ENCODE measurements at regions not wholly inside any gene's neighbourhood (a gene's known extent, or its start where the extent isn't known, plus 50 kb on each side); places are given as distances from the start of the nearest gene placed in this dataset.
"Not testable (repeated sequence)": the region's sequence is repeated elsewhere in the genome, so short reads cannot be mapped to it uniquely, and the experiment has no call there.

DNA sequence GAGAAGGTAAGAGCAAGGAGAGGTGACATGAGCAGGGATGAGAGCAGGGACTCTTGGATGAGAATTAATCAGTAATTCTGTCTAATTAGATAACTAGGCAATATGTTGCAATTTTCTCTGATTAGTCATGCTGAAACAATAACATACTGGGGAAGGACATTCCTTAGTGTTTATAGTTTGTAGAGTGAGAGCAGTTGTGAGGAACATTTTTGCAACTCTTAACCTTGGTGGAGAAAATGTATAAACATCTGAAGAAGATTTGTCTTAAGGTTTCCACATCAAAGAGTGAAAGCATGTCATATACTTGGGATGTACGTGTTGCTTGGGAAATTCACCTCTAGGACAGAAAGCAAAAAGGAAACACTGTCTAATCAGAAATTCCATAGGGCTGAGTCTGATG, 955.4 kb upstream of the FANCL start:
- no peak for DNase-seq

DNA sequence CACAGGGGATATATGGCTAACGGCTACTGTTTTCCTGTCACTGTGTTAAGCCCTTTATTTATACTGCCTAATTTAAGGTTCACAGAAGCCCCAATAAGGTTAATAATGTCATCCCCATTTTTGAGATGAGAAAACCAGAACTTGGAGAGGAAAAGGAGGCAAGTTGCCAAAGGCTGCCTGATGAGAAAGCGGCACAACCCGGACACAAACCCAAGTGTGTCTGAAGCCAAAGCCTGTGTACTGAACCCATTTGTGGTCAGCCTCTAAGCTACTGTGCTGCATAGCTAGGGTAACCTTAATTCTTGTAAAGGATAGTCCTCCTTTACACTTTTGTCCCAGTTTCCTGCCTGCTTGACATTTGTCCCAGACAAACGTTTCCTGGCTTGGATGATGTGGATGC, 954.7 kb upstream of the FANCL start:
- no peak for DNase-seq

DNA sequence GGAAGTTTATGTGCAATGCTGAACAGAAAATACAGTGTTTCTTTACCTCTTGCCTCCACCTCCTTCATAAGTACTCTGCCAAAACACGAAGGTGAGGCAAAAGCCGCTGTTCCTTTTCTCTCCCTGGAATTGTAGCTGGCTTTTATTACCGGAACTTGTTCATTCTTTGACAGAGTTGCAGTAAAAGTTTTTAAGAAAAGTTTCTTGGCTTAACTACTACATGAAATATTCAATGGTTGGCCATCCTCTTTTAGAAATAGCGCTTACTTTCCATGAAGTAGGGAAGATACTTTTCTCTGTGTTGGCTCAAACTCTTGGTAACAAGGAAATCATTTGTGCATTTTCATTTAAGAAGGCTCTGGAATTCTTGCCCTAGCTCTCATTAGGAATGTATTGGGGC, 950.7 kb upstream of the FANCL start:
- DNase-seq, result no peak

DNA sequence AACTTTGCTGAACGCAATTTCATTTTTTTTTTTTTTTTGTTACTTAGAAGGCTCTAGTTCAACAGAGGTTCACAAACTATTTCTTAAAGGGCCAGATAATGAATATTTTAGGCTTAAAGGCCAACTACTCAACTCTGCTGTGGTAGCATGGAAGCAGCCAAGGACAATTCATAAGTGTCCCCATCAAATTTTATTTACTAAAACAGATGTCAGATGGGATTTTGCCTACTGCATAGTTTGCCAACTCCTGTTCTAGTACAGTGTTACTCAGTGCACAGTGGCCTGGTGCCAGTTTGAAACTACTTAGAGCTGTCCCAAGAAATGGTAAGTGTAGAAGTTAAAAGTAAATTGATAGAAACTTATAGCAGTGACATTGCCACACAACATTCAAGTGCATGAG, 949.4 kb upstream of the FANCL start:
- no peak for DNase-seq

DNA sequence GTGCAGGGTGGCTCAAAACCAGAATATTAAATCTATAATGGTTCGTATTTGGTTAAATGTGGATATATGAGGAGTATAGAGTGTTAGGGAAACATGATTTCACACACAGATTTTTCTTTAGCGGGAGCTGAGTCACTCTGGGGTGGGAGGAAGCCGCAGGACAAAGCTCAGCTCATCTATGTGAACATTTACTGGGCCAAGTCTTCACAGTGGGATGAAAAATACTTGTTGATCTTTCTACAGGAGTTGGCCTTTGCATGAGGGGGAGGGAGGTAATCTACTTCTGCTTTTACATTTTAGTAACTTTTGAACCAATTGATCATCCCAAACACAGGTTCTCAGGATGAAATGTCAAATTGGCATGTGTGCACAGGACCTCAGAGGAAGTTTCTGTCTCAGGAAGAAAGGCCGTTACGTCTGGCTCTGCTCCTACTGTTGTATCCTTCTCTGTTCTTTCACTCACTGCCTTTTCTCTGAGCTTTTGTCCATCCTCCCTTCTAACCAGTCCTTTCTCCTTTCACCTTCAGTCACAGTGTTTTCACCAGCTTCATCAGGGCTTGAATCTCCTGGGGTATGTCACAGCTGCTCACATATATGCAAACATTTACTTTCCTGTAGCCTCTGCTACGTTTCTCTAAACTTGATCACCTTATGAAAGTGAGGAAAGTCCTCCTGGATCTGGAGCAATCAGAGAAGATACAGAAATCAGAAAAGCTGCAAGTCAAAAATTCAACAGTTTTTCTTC, 943.3 kb upstream of the FANCL start:
- no peak for DNase-seq

DNA sequence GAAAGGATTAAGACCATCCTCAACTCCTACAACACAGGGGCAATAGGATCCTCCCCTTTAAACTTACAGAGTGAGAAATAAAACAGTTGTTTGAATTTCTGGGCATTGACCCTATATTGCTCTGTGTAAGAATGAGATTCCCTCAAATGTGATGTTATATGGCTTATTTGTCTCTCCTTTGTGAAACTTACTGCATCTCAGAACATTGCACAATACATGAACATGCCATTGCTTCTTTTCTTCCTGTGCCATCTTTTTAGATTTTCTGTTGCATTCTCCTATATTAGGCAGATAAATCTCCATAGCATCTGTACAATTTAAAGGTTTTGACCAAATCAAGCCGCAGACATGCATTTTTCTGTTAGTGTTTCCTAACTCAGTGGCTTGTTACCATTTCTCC, 941.9 kb upstream of the FANCL start:
- no peak for DNase-seq

DNA sequence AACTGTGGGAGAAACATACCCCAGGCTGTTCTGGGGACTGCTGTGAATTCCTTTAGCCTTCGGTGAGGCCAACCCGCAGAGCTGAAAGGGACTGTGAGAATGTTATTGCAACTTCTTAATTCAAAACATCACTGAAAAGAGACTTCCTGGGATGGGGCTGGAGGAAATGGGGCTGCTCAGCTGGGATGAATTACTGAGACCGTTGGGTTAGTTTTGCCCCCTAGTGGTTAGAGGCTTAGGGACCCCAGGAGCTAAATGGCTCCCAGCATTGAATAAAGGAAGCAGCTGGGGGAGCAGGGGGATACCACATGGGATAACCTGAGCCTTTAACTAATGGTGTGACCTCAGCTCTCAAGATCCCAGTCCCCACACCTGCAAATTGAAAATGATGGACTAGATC, 941.1 kb upstream of the FANCL start:
- DNase-seq, result no peak

DNA sequence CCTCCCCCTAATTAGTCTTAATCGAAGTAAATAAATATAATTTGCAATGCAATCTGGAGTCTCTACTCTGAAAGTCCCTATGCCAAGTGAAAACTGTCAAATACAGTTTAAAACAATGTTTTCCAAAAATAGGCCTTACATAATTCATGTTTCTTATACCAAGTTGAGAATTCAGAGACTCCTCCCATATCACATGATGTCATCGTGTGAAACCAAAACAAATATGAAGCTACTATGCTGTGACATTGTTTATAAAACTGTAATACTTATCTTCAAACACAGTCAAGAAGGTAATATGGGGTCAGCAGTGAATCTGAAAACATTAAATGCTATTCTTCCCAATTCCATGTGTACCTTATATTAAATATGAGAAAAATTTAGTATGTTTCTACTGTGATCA, 940.2 kb upstream of the FANCL start:
- DNase-seq, result no peak

DNA sequence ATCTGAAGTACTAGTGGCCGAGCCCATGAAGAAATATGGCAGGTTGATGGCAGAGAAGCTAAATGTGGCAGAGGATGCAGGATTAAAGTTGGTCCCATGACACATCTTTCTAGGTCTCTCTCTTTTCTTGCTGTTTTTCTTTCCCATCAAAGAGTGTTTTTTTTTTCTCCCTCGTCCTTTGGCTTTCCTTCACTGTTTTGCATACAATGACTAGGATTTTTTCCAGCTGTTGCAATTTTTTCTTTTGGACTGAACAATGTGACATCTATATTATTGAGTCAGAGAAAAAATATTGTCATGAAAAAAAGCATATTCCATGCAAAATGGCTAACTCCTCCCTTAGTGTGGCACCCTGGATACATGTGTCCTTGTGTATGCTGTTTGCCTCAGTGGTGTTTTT, 939.5 kb upstream of the FANCL start:
- DNase-seq, result no peak

DNA sequence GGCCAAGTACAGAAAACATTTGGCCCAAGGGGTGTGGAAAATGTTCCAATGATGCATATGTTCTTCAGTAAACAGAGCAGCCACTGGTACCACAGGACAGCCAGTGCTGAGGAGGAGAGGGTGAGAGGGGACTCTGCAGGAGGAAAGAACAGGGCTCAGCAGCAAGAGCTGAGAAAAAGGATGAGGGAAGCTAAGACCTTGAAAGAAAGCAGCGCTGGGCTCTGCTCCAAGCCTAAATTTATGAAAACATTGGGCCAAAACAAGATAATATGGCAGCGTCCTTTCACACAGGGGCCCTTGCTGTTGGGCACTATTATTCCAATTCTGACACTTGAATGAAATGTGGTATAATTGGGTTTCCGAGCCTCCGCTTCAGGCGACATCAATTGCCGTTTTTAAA, 939.0 kb upstream of the FANCL start:
- DNase-seq, result no peak

DNA sequence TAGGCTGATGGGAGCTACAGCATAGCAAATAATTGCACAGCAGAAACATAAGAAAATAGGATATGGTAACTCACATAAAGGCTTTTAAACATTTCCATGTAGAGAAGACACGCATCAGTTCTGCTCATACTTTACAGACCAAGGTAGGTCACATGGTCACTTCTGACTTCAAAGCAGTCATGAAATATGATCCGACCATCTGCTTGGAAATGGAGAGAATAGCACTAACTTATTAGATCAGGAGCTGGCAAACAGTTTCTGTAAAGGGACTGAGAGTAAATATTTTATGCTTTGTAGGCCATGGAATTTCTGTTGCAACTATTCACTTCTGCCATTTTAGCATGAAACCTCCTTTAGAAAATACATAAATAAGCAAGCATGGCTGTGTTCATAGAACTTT, 936.6 kb upstream of the FANCL start:
- DNase-seq, result peak; percentile 30

DNA sequence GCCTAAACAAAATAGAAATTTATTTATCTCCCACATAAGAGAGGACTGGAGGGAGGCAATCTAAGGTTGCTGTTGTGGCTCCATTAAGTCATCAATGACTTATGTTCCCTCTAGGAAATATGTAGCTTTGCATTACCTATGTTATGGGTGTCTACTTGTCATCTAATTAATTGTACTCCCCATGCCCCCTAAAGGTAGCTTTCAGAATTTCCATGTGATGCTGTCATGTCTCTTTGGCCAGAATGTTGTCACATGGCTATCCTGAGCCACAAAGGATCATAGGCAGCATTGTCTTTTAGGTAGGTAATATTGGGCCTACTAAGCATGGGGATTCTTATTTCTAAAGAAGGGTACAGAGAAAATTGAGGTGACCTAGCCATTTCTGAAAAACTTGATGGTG, 935.6 kb upstream of the FANCL start:
- no peak for DNase-seq

DNA sequence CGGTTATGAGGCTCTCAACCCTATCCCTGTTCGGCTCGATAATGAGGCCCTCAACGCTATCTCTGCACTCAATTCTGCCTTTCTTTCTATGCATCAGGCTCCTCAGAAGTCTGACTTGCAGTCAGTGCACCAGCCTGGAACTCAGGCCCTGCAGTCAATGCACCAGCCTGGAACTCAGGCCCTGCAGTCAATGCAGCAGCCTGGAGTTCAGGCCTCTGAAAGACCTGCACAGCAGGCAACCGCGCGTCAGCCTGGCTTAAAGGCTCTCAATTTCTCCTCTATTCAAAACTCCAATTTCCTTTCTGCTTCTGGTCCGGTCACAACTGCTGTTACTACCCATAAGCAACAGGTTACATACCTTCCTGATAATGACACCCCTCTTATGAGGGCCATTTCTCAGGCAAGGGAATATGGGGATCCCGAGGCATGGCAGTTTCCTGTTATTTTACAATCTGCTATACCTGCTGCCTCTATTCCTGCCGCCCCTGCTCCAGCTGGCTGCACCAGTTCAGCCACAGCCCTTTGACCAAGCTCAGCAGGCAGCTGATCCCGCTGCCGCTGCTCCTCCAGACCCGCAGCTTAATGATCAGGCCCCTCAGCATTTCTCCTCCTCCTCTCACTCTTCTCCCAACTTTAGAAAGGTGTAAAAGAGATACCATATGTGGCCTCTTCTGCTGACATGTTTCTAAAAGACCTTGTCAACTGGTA, 933.6 kb upstream of the FANCL start:
- DNase-seq, result no peak

DNA sequence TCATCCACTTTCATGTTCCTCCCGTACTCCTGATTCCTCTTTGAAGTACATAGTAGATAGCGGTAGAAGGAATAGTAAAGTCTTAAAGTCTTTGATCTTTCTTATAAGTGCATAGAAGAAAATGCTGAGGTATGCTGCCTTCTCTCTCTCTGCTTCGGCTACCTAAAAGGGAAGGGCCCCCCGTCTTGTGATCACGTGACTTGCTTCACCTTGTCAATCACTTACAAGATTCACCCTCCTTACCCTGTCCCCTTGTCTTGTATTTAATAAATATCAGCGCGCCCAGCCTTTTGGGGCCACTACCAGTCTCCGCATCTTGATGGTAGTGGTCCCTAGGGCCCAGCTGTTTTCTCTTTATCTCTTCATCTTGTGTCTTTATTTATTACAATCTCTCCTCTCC, 932.2 kb upstream of the FANCL start:
- no peak for DNase-seq

DNA sequence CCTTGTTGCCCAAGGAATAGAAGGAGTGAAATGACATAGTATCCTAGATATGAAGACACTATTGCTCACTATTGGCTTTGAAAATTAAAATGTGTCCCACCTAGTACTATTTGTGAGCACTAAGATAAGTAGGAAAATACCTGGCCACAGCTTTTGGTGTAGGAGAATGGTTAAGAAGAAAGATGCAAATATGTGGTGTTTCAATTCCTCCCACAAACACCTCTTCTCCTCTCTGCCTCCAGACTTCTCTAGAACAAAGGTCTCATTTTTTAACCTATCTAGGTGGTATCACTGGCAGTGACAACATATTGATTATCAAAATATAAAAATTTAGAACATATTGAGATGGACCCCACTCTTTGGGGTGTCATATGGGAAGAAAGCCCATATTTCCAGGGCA, 929.9 kb upstream of the FANCL start:
- no peak for DNase-seq

DNA sequence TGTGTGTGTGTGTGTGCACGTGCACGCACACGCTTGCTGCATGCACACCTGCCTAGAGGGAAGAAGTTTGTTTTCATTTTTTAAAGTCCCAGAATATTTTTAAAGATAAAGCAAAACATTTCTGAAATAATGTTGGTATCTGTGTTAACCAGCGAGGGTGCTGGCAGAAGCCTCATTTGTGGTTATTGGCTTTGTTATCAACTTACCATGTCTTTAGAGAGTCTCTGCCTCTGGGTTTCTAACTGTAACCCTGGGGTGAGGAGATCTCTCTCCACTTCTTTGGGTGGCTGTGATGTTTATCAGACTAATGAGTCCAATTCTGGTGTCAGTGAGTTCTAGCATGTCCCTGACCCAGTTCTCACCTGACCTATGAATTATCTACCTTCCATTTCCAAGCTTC, 927.6 kb upstream of the FANCL start:
- DNase-seq, result no peak

DNA sequence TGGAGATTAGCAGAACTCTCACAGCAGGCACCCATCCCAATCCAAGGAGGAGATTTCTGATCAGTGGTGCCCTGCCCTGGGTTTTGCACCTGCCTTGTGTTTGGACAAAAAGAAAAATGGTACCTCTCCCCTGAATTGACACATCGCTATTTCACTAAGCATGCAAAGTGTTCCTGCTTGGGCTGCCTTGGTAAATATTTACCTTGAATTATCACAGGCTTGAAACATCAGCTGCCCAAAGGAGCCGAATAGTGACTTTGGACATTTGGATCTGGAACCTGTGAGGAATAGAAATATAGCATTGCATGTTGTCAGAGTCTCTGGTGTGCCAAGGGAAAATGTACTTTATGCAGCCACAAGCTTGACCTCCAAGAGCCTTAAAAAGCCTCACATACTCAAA, 926.4 kb upstream of the FANCL start:
- DNase-seq, result peak; percentile 44

DNA sequence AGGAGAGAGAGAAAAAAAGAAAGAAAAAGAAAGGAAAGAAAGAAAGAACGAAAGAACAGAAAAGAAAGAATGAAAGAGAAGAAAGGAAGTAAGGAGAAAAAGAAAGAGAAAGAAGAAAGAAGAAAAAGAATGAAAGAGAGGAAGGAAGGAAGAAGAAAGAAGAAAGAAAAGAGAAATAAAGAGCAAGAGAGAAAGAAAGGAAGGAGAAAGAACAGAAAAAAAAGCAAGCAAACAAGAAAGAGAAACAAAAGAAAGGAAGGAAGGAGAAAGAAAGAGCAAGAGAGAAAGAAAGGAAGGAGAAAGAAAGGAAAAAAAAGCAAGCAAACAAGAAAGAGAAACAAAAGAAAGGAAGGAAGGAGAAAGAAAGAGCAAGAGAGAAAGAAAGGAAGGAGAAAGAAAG, 916.8 kb upstream of the FANCL start:
- DNase-seq, result not testable (repeated sequence)

DNA sequence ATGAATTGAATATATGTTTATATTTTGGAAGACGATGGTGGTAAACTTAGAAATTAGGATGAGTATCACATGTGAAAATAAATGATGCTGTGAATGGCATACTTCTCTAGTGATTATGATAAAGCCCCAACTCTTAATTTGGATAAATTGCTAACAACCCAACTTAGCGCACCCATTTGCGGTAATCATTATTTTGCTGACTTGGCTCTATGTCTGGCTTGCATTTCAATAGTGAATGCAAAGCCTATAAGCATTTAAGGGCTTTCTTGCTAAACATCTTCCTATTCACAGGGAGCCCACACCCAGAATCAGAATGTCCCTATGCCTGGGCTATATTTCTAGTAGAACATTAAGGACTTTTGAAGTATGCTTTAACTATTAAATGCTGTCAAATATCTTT, 910.7 kb upstream of the FANCL start:
- DNase-seq, result no peak

DNA sequence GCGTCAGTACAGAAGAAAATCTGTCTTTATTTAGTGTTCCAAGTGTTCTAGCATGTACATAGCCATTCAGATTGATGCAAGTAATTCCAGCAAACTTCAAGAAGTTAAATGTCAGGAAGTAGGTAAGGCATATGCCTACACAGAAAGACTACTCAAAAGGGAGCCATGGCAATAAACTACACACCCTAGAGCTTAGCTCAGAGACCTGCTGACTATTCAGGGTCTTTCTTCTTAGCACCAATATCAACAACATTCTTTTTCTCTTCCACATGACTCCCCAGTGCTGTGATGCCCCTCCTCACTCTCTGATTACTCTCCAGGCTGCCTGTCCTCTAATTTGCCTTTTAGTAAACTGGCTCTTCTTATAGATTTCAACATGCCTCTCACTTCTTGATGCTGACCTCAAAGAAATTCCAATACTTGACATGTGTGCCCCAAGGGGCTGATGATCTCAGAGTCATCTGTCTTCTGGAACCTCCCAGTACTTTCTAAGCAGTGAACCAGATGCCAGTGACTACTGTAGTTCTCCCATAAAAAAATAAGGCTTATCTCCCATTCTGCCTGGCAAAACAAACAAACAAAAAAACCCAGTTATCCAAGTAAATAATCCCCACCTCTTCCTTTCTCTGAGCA, 909.2 kb upstream of the FANCL start:
- DNase-seq, result no peak

DNA sequence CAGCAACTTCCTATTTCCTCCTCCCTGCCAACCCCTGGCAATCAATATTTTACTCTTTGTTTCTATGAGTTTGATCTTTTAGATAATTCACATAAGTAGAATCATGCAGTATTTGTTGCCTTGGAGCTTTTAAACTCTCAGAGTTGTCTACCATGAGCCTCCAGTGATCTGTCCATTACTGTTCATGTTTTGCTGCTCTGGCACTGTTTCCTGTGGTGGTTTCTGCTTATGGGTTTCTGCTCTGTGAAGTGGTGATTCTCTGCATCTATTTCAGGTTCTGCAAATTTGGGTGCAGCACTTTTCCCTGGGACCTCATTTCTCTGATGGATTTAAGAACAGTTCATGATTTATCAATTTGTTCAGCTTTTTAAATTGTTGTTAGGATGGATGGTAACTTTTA, 908.1 kb upstream of the FANCL start:
- DNase-seq, result no peak

DNA sequence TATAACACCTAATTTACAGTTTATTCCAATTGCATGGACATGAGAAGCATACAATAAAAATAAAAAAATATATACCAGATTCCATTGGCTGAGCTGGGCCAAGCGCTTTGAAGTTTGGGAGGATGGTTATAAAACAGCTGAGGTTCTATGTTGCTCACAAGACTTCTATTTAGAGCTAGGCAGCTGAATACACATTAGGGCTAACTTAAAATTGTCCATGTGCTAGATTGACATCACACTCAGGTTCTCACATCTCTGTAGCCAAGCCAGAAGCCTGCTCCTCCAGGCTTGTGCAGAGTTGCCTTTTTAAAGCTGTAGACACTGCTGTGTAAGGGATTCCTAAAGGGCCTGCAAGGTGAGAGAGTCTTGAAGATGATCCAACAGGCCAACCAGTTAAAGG, 871.1 kb upstream of the FANCL start:
- DNase-seq, result no peak

DNA sequence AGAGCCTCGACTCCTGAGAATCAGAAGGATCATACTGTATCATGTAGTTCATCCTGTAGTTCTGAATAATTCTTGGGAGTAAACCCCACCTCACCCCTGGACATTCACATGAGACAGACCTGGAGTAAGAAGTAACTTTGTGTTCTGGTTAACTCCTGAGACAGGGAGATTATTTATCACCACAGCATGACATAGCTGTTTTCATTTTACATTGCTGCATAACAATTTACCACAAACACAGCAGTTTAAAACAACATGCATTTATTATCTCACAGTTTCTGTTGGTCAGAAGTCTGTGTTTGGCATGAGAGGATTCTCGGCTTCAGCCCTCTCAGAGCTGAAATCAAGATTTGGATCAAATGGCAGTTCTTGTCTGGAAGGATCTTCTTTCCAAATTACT, 855.8 kb upstream of the FANCL start:
- DNase-seq, result no peak

DNA sequence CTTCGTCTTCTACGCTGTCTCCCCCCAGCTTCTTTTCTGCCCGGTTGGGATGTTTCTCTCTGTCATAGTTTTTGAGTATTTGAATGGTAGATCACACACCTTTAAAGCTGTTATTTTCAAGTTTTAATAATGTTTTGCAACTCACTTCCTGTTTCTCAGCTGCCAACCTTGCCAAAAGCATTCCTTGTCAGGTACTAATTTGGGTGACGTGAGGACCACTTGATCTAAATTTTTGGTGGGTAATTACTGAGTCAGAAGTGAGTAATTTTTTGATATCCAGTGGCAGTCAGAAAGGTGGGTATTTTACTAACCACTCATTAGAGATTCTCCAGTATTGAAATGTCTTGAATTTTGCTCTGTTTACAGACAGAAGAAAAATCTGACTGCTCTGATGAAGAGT, 852.4 kb upstream of the FANCL start:
- no peak for DNase-seq

DNA sequence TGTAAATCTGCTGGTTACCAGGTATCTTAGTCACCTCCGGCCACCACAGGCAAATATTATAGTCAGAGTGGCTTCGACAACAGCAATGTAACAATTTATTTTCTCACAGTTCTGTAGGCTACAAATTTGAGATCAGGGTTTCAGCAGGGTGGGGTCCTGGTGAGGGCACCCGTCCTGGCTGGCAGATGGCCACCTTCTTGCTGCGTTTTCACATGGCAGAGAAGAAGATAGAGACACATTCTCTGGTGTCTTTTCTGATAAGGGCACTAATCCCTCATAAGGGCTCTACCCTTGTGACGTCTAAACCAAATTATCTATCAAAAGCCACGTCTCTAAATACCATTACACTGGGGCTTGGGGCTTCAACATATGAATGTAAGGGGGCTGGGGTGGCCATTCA, 843.2 kb upstream of the FANCL start:
- no peak for DNase-seq
